ENCODE measurements at regions not wholly inside any gene's neighbourhood (a gene's known extent, or its start where the extent isn't known, plus 50 kb on each side); places are given as distances from the start of the nearest gene placed in this dataset.

GRCh38 chrX:5646818-5647217 lies 581.8 kb downstream of the NLGN4X start:
- no peaks in the 10 kb centered on the region for H3K9me3 ChIP-seq (ENCODE audit: control insufficient read depth, insufficient read depth, low read length)
- H3K27me3 ChIP-seq (ENCODE audit: control insufficient read depth, low read length), result no peaks in the 10 kb centered on the region
- no peaks in the 10 kb centered on the region for H4K20me1 ChIP-seq (ENCODE audit: control insufficient read depth, insufficient read depth, low read depth, low read length)
- H3K36me3 ChIP-seq (ENCODE audit: control insufficient read depth, low read length), result no peaks in the 10 kb centered on the region
- no peaks in the 10 kb centered on the region for H3F3A ChIP-seq (ENCODE audit: control insufficient read depth, insufficient read depth)
- H3K4me1 ChIP-seq (ENCODE audit: control insufficient read depth, low read length), result peaks cover 26% of the 10 kb centered on the region
- H3K4me2 ChIP-seq (ENCODE audit: low read length), result peak overlapping the region; percentile 60
- peak overlapping the region; percentile 46 for H3K4me3 ChIP-seq (ENCODE audit: low read length)
- H3K27ac ChIP-seq (ENCODE audit: low read depth, low read length), result peak overlapping the region; percentile 59
- no peaks in the 10 kb centered on the region for H3K9me2 ChIP-seq (replicated peaks; ENCODE audit: control insufficient read depth, low read length)
- TF ChIP-seq EZH2phosphoT487 (IDR thresholded peaks at IDR 0.05; ENCODE audit: borderline replicate concordance, low read length) (no peak), CTCF (IDR thresholded peaks at IDR 0.05; ENCODE audit: low read depth, low read length, poor library complexity, severe bottlenecking) (no peak)
- no peaks in the 10 kb centered on the region for H3K79me2 ChIP-seq (ENCODE audit: control insufficient read depth, low read length)

GRCh38 chrX:5644776-5645175 lies 583.9 kb downstream of the NLGN4X start:
- Histone ChIP-seq H3F3A (ENCODE audit: control insufficient read depth, insufficient read depth) (no peaks in the 10 kb centered on the region), H3K9me3 (ENCODE audit: control insufficient read depth, insufficient read depth, low read length) (no peaks in the 10 kb centered on the region), H3K9me2 (replicated peaks; ENCODE audit: control insufficient read depth, low read length) (no peaks in the 10 kb centered on the region), H3K79me2 (ENCODE audit: control insufficient read depth, low read length) (no peaks in the 10 kb centered on the region), H3K4me1 (ENCODE audit: control insufficient read depth, low read length) (peaks cover 26% of the 10 kb centered on the region), H3K27ac (ENCODE audit: low read depth, low read length) (no peak overlapping the region), H3K36me3 (ENCODE audit: control insufficient read depth, low read length) (no peaks in the 10 kb centered on the region), H3K4me3 (ENCODE audit: low read length) (no peak overlapping the region), H4K20me1 (ENCODE audit: control insufficient read depth, insufficient read depth, low read depth, low read length) (no peaks in the 10 kb centered on the region), H3K27me3 (ENCODE audit: control insufficient read depth, low read length) (no peaks in the 10 kb centered on the region), H3K4me2 (ENCODE audit: low read length) (no peak overlapping the region)
- TF ChIP-seq CTCF (IDR thresholded peaks at IDR 0.05; ENCODE audit: low read depth, low read length, poor library complexity, severe bottlenecking) (no peak), EZH2phosphoT487 (IDR thresholded peaks at IDR 0.05; ENCODE audit: borderline replicate concordance, low read length) (no peak)

- Histone ChIP-seq H3K79me2 (ENCODE audit: control insufficient read depth, low read length) (no peaks in the 10 kb centered on the region), H3K4me1 (ENCODE audit: control insufficient read depth, low read length) (no peaks in the 10 kb centered on the region), H3K4me3 (ENCODE audit: low read length) (no peak overlapping the region), H3K27me3 (ENCODE audit: control insufficient read depth, low read length) (no peaks in the 10 kb centered on the region), H3K9me2 (replicated peaks; ENCODE audit: control insufficient read depth, low read length) (no peaks in the 10 kb centered on the region), H3K9me3 (ENCODE audit: control insufficient read depth, insufficient read depth, low read length) (no peaks in the 10 kb centered on the region), H3K27ac (ENCODE audit: low read depth, low read length) (no peak overlapping the region), H4K20me1 (ENCODE audit: control insufficient read depth, insufficient read depth, low read depth, low read length) (no peaks in the 10 kb centered on the region), H3F3A (ENCODE audit: control insufficient read depth, insufficient read depth) (no peaks in the 10 kb centered on the region), H3K4me2 (ENCODE audit: low read length) (no peak overlapping the region), H3K36me3 (ENCODE audit: control insufficient read depth, low read length) (no peaks in the 10 kb centered on the region)
- TF ChIP-seq EZH2phosphoT487 (IDR thresholded peaks at IDR 0.05; ENCODE audit: borderline replicate concordance, low read length), result no peak
- TF ChIP-seq CTCF (IDR thresholded peaks at IDR 0.05; ENCODE audit: low read depth, low read length, poor library complexity, severe bottlenecking), result no peak
These were observed 588.6 kb downstream of the NLGN4X start for GRCh38 chrX:5640071-5640470.

- no peak overlapping the region for H3K4me2 ChIP-seq (ENCODE audit: low read length)
- H3K36me3 ChIP-seq (ENCODE audit: control insufficient read depth, low read length), result no peaks in the 10 kb centered on the region
- H3K79me2 ChIP-seq (ENCODE audit: control insufficient read depth, low read length), result no peaks in the 10 kb centered on the region
- H3F3A ChIP-seq (ENCODE audit: control insufficient read depth, insufficient read depth), result no peaks in the 10 kb centered on the region
- no peak overlapping the region for H3K27ac ChIP-seq (ENCODE audit: low read depth, low read length)
- no peak for TF ChIP-seq EZH2phosphoT487 (IDR thresholded peaks at IDR 0.05; ENCODE audit: borderline replicate concordance, low read length)
- no peak for TF ChIP-seq CTCF (IDR thresholded peaks at IDR 0.05; ENCODE audit: low read depth, low read length, poor library complexity, severe bottlenecking)
- H3K4me1 ChIP-seq (ENCODE audit: control insufficient read depth, low read length), result no peaks in the 10 kb centered on the region
- H3K9me3 ChIP-seq (ENCODE audit: control insufficient read depth, insufficient read depth, low read length), result no peaks in the 10 kb centered on the region
- H3K4me3 ChIP-seq (ENCODE audit: low read length), result no peak overlapping the region
- no peaks in the 10 kb centered on the region for H3K9me2 ChIP-seq (replicated peaks; ENCODE audit: control insufficient read depth, low read length)
- no peaks in the 10 kb centered on the region for H4K20me1 ChIP-seq (ENCODE audit: control insufficient read depth, insufficient read depth, low read depth, low read length)
- H3K27me3 ChIP-seq (ENCODE audit: control insufficient read depth, low read length), result no peaks in the 10 kb centered on the region
These were observed 590.1 kb downstream of the NLGN4X start for GRCh38 chrX:5638572-5638971.

Data from DOHH2 (cell line).